OCI-LY1 (cell line): ENCODE measurements at regions not wholly inside any gene's neighbourhood (a gene's known extent, or its start where the extent isn't known, plus 50 kb on each side); places are given as distances from the start of the nearest gene placed in this dataset.

Source experiments
- H2AFZ ChIP-seq: fragments of 200-600 bp; sonication (generic), shearing (Covaris generic); 2 replicates; pipeline ENCODE4 v1.6.0; 2014; ENCODE audit warnings: antibody characterized with exemption, mild to moderate bottlenecking, low read length
- H3F3A ChIP-seq: fragments of 200-600 bp; sonication (generic), shearing (Covaris generic); 2 replicates; pipeline ENCODE4 v1.6.0; 2014; ENCODE audit warnings: mild to moderate bottlenecking, antibody characterized with exemption, low read length, moderate library complexity; ENCODE audit not compliant: insufficient read depth
- H3K27ac ChIP-seq: fragments of 200-600 bp; sonication (generic); 2 replicates; pipeline ENCODE4 v1.5.1; 2014; ENCODE audit warnings: low read length, mixed run types, mild to moderate bottlenecking, low read depth; ENCODE audit not compliant: poor library complexity, severe bottlenecking
- H3K27me3 ChIP-seq: fragments of 200-600 bp; sonication (generic); 2 replicates; pipeline ENCODE4 v1.6.0; 2014; ENCODE audit warnings: antibody characterized with exemption, mild to moderate bottlenecking, low read length, moderate library complexity; ENCODE audit not compliant: insufficient read depth
- H3K36me3 ChIP-seq: fragments of 200-600 bp; sonication (generic); 2 replicates; pipeline ENCODE4 v1.6.1; 2014; ENCODE audit warnings: mild to moderate bottlenecking, antibody characterized with exemption, low read length, moderate library complexity, mixed read lengths; ENCODE audit not compliant: insufficient read depth
- H3K4me1 ChIP-seq: fragments of 200-600 bp; sonication (generic); 2 replicates; pipeline ENCODE4 v1.5.1; 2014; ENCODE audit warnings: mild to moderate bottlenecking, low read length, moderate library complexity; ENCODE audit not compliant: insufficient read depth, severe bottlenecking
- H3K4me2 ChIP-seq: fragments of 200-600 bp; sonication (generic), shearing (Covaris generic); 2 replicates; pipeline ENCODE4 v1.6.1; 2014; ENCODE audit warnings: low read length
- H3K4me3 ChIP-seq: fragments of 200-600 bp; sonication (generic); 2 replicates; pipeline ENCODE4 v1.5.1; 2014; ENCODE audit warnings: low read length, low read depth, mild to moderate bottlenecking, mixed read lengths; ENCODE audit not compliant: poor library complexity, severe bottlenecking
- H3K79me2 ChIP-seq: fragments of 200-600 bp; shearing (Covaris generic); 2 replicates; pipeline ENCODE4 v1.6.1; 2016; ENCODE audit warnings: mixed run types, low read length, mixed read lengths; ENCODE audit not compliant: insufficient read depth
- H3K9ac ChIP-seq: fragments of 200-600 bp; sonication (generic), shearing (Covaris generic); 2 replicates; pipeline ENCODE4 v1.6.1; 2014; ENCODE audit warnings: mild to moderate bottlenecking, low read length, mixed read lengths
- H3K9me2 ChIP-seq: fragments of 200-600 bp; sonication (generic), shearing (Covaris generic); 2 replicates; pipeline ENCODE4 v1.6.1; 2014; ENCODE audit warnings: low read depth, mild to moderate bottlenecking, low read length, mixed read lengths
- H3K9me3 ChIP-seq: fragments of 200-600 bp; shearing (Covaris generic); 2 replicates; pipeline ENCODE4 v1.6.1; 2014; ENCODE audit warnings: low read length, mixed read lengths
- H4K20me1 ChIP-seq: fragments of 200-600 bp; sonication (generic), shearing (Covaris generic); 2 replicates; pipeline ENCODE4 v1.6.0; 2016; ENCODE audit warnings: mild to moderate bottlenecking, low read length; ENCODE audit not compliant: insufficient read depth
- CTCF ChIP-seq: fragments of 200-600 bp; sonication (generic), shearing (Covaris generic); IDR thresholded peaks from 2 replicates; pipeline ENCODE4 v1.5.1; 2017; ENCODE audit warnings: mild to moderate bottlenecking, antibody characterized with exemption, low read length, moderate library complexity, mixed read lengths
- EZH2 ChIP-seq: fragments of 200-600 bp; sonication (generic), shearing (Covaris generic); IDR thresholded peaks from 2 replicates; pipeline ENCODE4 v1.8.0; 2017; ENCODE audit warnings: borderline replicate concordance, mixed run types, mild to moderate bottlenecking, antibody characterized with exemption, low read length, moderate library complexity, mixed read lengths

GRCh38 chr4:173924561-173924960 is 358.9 kb downstream of the FBXO8 start:
- Histone ChIP-seq H3K9ac (no peak overlapping the region), H3F3A (no peaks in the 10 kb centered on the region), H3K27ac (no peak overlapping the region), H4K20me1 (no peaks in the 10 kb centered on the region), H3K36me3 (no peaks in the 10 kb centered on the region), H2AFZ (no peak overlapping the region), H3K4me3 (no peak overlapping the region), H3K79me2 (no peaks in the 10 kb centered on the region), H3K4me2 (no peak overlapping the region), H3K9me2 (no peaks in the 10 kb centered on the region), H3K4me1 (no peaks in the 10 kb centered on the region), H3K27me3 (no peaks in the 10 kb centered on the region), H3K9me3 (no peaks in the 10 kb centered on the region)
- TF ChIP-seq CTCF (no peak), EZH2 (no peak)

GRCh38 chr4:173919861-173920260 is 363.6 kb downstream of the FBXO8 start:
- H2AFZ ChIP-seq = no peak overlapping the region
- H3K36me3 ChIP-seq = no peaks in the 10 kb centered on the region
- no peaks in the 10 kb centered on the region for H3K27me3 ChIP-seq
- no peaks in the 10 kb centered on the region for H3F3A ChIP-seq
- no peaks in the 10 kb centered on the region for H3K9me2 ChIP-seq
- no peak overlapping the region for H3K27ac ChIP-seq
- H3K4me1 ChIP-seq = no peaks in the 10 kb centered on the region
- H3K9ac ChIP-seq = no peak overlapping the region
- no peaks in the 10 kb centered on the region for H3K79me2 ChIP-seq
- no peak overlapping the region for H3K4me3 ChIP-seq
- H3K4me2 ChIP-seq = no peak overlapping the region
- H4K20me1 ChIP-seq = no peaks in the 10 kb centered on the region
- TF ChIP-seq CTCF = no peak
- H3K9me3 ChIP-seq = no peaks in the 10 kb centered on the region

GRCh38 chr4:173919196-173919595 is 364.3 kb downstream of the FBXO8 start:
- Histone ChIP-seq H3K36me3 (no peaks in the 10 kb centered on the region), H3K9me2 (no peaks in the 10 kb centered on the region), H2AFZ (no peak overlapping the region), H3K4me2 (no peak overlapping the region), H4K20me1 (no peaks in the 10 kb centered on the region), H3K79me2 (no peaks in the 10 kb centered on the region), H3K4me3 (no peak overlapping the region), H3F3A (no peaks in the 10 kb centered on the region), H3K9me3 (no peaks in the 10 kb centered on the region), H3K4me1 (no peaks in the 10 kb centered on the region), H3K9ac (no peak overlapping the region), H3K27me3 (no peaks in the 10 kb centered on the region), H3K27ac (no peak overlapping the region)
- TF ChIP-seq EZH2 = no peak
- TF ChIP-seq CTCF = no peak
